ENCODE measurements at regions not wholly inside any gene's neighbourhood (a gene's known extent, or its start where the extent isn't known, plus 50 kb on each side); places are given as distances from the start of the nearest gene placed in this dataset.

DNA sequence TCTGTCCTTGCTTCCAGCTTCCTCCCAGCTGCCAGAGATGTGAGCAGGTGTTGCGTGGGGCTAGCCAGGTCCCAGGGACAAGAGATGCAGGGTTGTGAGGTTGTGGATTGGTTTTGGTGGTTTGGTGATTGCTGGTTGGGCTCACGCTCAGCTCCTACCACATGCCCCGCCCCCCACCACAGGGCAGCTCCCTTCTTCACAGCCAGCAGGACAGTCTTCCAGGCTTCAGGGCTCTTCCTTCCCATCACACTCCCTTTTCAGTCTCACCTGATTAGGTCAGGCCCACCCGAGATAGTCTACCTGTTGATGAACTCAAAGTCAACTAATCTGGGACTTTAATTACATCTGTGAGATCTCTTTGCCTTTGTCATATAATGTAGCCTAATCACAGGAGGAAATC, 52.0 kb upstream of the GLI2 start:
- DNase-seq: no peak

- peak; percentile 32 for DNase-seq
These were observed 51.2 kb upstream of the GLI2 start for GRCh38 chr2:120684289-120685065.

- DNase-seq: no peak
These were observed 50.3 kb upstream of the GLI2 start for GRCh38 chr2:120685066-120685973.
